GM12865 (cell line): ENCODE measurements at regions not wholly inside any gene's neighbourhood (a gene's known extent, or its start where the extent isn't known, plus 50 kb on each side); places are given as distances from the start of the nearest gene placed in this dataset.

ENCODE experiments used
- DNase-seq: peaks from one replicate; pipeline ENCODE4 v3.0.0; 2010; ENCODE audit warnings: low read depth
- H3K4me3 ChIP-seq: 2 replicates; pipeline ENCODE4 v1.5.1; 2011; ENCODE audit warnings: mild to moderate bottlenecking, low read depth, low read length, control low read depth
- CTCF ChIP-seq: IDR thresholded peaks from 2 replicates; pipeline ENCODE4 v1.5.1; 2011; ENCODE audit warnings: low read length, control low read depth, low read depth, inconsistent platforms; ENCODE audit not compliant: insufficient read depth; ENCODE audit errors: missing control alignments

GRCh38 chr13:48908381-48909055, 67.2 kb upstream of the FNDC3A start:
- no peak for TF ChIP-seq CTCF
- DNase-seq: no peak
- no peak overlapping the region for H3K4me3 ChIP-seq

- no peak overlapping the region for H3K4me3 ChIP-seq
- no peak for DNase-seq
- TF ChIP-seq CTCF: no peak
Observed at GRCh38 chr13:48909056-48909389, 66.7 kb upstream of the FNDC3A start.

DNA sequence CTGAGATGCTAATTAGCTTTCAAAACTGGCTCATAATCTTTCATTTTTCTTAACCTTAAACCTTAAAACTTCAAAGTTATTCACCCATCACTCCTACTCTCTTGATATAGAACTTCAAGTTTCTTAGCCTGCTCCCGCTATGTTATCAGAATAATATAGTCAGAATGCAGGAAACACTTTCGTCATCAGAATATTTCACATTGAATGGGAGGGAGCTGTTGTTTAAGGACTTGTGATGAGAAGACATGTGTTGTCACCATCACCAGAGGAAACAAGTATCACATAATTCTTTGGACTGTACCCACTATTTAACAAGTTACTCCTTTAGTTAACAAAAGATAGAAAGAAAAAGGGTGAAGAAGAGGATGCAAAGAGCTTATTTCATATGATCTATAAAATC, 65.0 kb upstream of the FNDC3A start:
- no peak for DNase-seq
- no peak overlapping the region for H3K4me3 ChIP-seq
- TF ChIP-seq CTCF: no peak

GRCh38 chr13:48919751-48920150, 56.0 kb upstream of the FNDC3A start:
- DNase-seq: no peak
- no peak for TF ChIP-seq CTCF
- H3K4me3 ChIP-seq: no peak overlapping the region

DNA sequence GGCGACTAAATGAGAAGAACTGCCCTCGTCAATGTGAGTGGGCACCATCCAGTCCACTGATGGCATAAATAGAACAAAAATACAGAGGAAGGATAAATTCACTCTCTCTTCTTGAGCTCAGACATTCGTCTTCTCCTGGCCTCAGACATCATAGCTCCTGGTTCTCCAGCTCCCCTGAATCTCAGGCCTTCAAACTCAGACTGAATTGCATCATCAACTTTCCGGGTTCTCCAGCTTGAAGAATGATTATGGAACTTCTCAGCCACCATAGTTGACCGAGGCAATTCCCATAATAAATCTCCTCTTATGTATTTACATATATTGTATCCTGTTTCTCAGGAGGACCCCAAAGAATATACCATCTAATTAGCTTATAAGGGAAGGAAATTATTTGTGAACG, 55.0 kb upstream of the FNDC3A start:
- no peak for TF ChIP-seq CTCF
- DNase-seq: no peak
- H3K4me3 ChIP-seq: no peak overlapping the region

DNA sequence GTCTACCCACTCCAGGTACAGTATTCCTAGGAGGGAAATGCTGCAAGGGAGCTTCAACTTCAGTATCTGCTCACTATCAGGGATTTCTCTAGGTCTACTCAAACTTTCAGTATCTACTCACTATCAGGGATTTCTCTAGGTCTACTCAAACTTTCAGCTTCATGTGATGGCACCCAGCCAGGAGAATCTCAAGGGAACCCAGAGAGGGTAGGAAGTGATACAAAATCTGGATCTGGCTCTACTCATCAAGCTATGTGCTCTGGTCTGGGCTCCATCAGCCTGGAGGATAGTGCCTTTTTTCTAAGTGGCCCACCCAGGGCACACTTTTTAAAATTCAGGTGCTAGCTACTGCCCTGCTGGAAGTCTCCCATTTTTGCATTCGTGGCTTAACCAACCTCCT, 52.3 kb upstream of the FNDC3A start:
- no peak for DNase-seq
- H3K4me3 ChIP-seq: no peak overlapping the region
- no peak for TF ChIP-seq CTCF

GRCh38 chr13:48925001-48925400, 50.7 kb upstream of the FNDC3A start:
- TF ChIP-seq CTCF: no peak
- no peak for DNase-seq
- H3K4me3 ChIP-seq: no peak overlapping the region
